HEK293 (cell line): ENCODE measurements at regions not wholly inside any gene's neighbourhood (a gene's known extent, or its start where the extent isn't known, plus 50 kb on each side); places are given as distances from the start of the nearest gene placed in this dataset.

ENCODE experiments used
- GLI4 ChIP-seq: fragments of 450-650 bp; formaldehyde crosslinking; IDR thresholded peaks from 2 replicates; pipeline ENCODE4 v1.5.1; 2016; ENCODE audit warnings: missing biosample characterization, missing genetic modification characterization
- ZFP41 ChIP-seq: fragments of 450-650 bp; formaldehyde crosslinking; IDR thresholded peaks from 2 replicates; pipeline ENCODE4 v1.5.1; 2016; ENCODE audit warnings: missing biosample characterization, missing genetic modification characterization, borderline replicate concordance
- ZNF121 ChIP-seq: fragments of 450-650 bp; formaldehyde crosslinking; IDR thresholded peaks from 2 replicates; pipeline ENCODE4 v1.5.1; 2016; ENCODE audit warnings: missing biosample characterization, missing genetic modification characterization
- ZNF140 ChIP-seq: fragments of 450-650 bp; formaldehyde crosslinking; IDR thresholded peaks from 2 replicates; pipeline ENCODE4 v1.5.1; 2016; ENCODE audit warnings: missing biosample characterization, missing genetic modification characterization
- ZNF433 ChIP-seq: fragments of 450-650 bp; formaldehyde crosslinking; IDR thresholded peaks from 2 replicates; pipeline ENCODE4 v1.5.1; 2016; ENCODE audit warnings: missing biosample characterization, missing genetic modification characterization, low read depth
- ZNF571 ChIP-seq: fragments of 450-650 bp; formaldehyde crosslinking; IDR thresholded peaks from 2 replicates; pipeline ENCODE4 v1.5.0; 2017; ENCODE audit warnings: missing biosample characterization, missing genetic modification characterization
- TF ChIP-seq, protein P1 (sequence below): sonication (generic); formaldehyde crosslinking; IDR thresholded peaks from 2 replicates; pipeline ENCODE4 v1.8.1; 2022; ENCODE audit warnings: mild to moderate bottlenecking, moderate library complexity, missing genetic modification reagents
- TF ChIP-seq, protein P2 (sequence below): fragments of 450-650 bp; formaldehyde crosslinking; IDR thresholded peaks from 2 replicates; pipeline ENCODE4 v1.5.1; 2016; ENCODE audit warnings: missing biosample characterization, missing genetic modification characterization
- TF ChIP-seq, protein P3 (sequence below): IDR thresholded peaks from 2 replicates; pipeline ENCODE4 v1.6.1; 2011; ENCODE audit warnings: mild to moderate bottlenecking, low read depth, low read length, borderline replicate concordance

DNA sequence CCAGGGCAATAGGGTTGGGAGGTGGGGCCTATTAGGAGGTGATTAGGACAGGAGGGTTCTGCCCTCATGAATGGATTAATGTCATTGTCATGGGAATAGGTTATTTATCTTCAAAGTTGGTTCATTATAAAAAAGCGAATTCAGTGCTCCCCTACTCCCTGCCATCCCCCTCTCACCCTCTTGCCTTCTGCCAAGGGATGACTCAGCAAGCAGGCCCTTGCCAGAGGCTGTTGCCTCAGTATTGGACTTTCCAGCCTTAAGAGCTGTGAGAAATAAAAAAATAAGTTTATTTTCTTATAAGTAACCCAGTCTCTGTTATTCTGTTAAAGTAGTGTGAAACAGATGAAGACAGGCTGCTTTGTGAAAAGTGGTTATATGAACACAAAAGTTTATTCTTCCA, 381.1 kb upstream of the ZFP64 start:
- TF ChIP-seq, protein P1, sequence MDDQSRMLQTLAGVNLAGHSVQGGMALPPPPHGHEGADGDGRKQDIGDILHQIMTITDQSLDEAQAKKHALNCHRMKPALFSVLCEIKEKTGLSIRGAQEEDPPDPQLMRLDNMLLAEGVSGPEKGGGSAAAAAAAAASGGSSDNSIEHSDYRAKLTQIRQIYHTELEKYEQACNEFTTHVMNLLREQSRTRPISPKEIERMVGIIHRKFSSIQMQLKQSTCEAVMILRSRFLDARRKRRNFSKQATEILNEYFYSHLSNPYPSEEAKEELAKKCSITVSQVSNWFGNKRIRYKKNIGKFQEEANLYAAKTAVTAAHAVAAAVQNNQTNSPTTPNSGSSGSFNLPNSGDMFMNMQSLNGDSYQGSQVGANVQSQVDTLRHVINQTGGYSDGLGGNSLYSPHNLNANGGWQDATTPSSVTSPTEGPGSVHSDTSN (CRISPR knock-in tag) = no peak
- TF ChIP-seq ZNF140 (tag by site-specific recombination) = no peak
- TF ChIP-seq ZNF433 (tag by site-specific recombination) = no peak
- no peak for TF ChIP-seq ZNF121 (tag by site-specific recombination)
- TF ChIP-seq, protein P2, sequence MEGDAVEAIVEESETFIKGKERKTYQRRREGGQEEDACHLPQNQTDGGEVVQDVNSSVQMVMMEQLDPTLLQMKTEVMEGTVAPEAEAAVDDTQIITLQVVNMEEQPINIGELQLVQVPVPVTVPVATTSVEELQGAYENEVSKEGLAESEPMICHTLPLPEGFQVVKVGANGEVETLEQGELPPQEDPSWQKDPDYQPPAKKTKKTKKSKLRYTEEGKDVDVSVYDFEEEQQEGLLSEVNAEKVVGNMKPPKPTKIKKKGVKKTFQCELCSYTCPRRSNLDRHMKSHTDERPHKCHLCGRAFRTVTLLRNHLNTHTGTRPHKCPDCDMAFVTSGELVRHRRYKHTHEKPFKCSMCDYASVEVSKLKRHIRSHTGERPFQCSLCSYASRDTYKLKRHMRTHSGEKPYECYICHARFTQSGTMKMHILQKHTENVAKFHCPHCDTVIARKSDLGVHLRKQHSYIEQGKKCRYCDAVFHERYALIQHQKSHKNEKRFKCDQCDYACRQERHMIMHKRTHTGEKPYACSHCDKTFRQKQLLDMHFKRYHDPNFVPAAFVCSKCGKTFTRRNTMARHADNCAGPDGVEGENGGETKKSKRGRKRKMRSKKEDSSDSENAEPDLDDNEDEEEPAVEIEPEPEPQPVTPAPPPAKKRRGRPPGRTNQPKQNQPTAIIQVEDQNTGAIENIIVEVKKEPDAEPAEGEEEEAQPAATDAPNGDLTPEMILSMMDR (tag by site-specific recombination) = no peak
- TF ChIP-seq ZNF571 (tag by site-specific recombination) = no peak
- TF ChIP-seq ZFP41 = no peak
- TF ChIP-seq GLI4 (tag by site-specific recombination) = no peak
- TF ChIP-seq, protein P3, sequence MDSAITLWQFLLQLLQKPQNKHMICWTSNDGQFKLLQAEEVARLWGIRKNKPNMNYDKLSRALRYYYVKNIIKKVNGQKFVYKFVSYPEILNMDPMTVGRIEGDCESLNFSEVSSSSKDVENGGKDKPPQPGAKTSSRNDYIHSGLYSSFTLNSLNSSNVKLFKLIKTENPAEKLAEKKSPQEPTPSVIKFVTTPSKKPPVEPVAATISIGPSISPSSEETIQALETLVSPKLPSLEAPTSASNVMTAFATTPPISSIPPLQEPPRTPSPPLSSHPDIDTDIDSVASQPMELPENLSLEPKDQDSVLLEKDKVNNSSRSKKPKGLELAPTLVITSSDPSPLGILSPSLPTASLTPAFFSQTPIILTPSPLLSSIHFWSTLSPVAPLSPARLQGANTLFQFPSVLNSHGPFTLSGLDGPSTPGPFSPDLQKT = no peak
